ENCODE measurements at regions not wholly inside any gene's neighbourhood (a gene's known extent, or its start where the extent isn't known, plus 50 kb on each side); places are given as distances from the start of the nearest gene placed in this dataset.
"Not testable (repeated sequence)": the region's sequence is repeated elsewhere in the genome, so short reads cannot be mapped to it uniquely, and the experiment has no call there.

- TF ChIP-seq, protein P1, sequence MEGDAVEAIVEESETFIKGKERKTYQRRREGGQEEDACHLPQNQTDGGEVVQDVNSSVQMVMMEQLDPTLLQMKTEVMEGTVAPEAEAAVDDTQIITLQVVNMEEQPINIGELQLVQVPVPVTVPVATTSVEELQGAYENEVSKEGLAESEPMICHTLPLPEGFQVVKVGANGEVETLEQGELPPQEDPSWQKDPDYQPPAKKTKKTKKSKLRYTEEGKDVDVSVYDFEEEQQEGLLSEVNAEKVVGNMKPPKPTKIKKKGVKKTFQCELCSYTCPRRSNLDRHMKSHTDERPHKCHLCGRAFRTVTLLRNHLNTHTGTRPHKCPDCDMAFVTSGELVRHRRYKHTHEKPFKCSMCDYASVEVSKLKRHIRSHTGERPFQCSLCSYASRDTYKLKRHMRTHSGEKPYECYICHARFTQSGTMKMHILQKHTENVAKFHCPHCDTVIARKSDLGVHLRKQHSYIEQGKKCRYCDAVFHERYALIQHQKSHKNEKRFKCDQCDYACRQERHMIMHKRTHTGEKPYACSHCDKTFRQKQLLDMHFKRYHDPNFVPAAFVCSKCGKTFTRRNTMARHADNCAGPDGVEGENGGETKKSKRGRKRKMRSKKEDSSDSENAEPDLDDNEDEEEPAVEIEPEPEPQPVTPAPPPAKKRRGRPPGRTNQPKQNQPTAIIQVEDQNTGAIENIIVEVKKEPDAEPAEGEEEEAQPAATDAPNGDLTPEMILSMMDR (IDR thresholded peaks at IDR 0.05; ENCODE audit: low read depth, low read length): no peak
- no peak for DNase-seq (ENCODE audit: extremely low read depth, low read depth)
These were observed 1086.6 kb downstream of the UQCRFS1 start for GRCh38 chr19:28126135-28126898.

DNA sequence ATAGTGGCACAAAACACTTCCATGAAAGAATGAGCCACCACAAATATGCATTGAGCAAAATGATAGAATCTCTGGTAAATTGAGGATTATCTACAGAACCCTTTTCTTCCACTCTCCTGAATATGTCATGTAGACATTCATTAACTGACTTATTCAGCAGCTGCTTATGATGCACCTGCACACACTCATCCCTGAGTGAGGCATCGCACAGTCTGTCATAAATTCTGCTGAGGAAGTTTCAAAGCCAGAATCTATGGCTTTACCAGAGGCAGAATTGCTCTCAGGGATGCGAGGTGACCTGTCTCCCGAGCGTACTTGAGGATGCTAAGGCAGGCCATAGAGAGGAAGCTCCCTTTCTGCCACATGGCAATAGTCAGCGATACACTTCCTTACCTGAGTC is 1090.2 kb downstream of the UQCRFS1 start:
- TF ChIP-seq, protein P1 (IDR thresholded peaks at IDR 0.05; ENCODE audit: low read depth, low read length): no peak
- no peak for DNase-seq (ENCODE audit: extremely low read depth, low read depth)

GRCh38 chr19:28118235-28118634 is 1094.7 kb downstream of the UQCRFS1 start:
- TF ChIP-seq, protein P1 (IDR thresholded peaks at IDR 0.05; ENCODE audit: low read depth, low read length): no peak
- no peak for DNase-seq (ENCODE audit: extremely low read depth, low read depth)

DNA sequence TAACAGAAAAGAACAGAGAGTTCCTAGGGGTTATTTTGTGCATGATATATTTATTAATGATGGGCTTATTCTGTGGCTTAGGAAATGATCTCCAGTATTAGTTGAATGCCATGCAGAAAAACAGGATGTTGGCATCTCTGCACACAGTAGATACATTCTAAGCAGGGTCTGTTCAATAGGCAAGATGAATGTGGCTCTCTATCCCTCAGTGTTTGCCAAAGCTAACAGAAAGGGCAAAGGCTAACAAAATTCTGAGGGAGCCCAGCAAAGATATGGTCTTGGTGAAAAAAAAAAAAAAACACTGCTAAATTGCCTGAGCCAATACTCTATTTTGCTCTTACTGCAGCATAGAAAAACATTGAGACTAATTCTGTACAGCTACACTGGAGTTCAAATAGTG is 1095.8 kb downstream of the UQCRFS1 start:
- TF ChIP-seq, protein P1 (IDR thresholded peaks at IDR 0.05; ENCODE audit: low read depth, low read length): no peak
- no peak for DNase-seq (ENCODE audit: extremely low read depth, low read depth)

- not testable (repeated sequence) for DNase-seq (ENCODE audit: extremely low read depth, low read depth)
These were observed 1096.6 kb downstream of the UQCRFS1 start for GRCh38 chr19:28116379-28116778.

DNA sequence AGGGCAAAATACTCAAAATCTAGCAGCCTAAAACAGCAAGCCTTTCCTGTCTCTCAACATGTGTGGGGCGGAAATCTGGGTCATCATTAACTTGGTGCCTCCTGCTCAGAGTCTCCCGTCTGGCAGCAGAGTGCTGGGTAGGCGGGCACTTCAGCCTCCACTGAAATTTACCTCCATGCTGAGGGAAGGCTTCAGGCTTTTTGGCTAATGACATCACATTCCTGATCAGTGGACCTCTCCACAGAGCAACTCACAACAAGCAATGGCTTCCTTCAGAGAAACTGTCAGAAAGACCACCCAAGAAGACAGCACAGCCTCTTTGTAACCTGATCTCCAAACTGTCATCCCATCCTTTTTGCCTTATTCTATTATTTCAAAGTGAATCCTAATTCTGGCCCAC is 1109.0 kb downstream of the UQCRFS1 start:
- TF ChIP-seq, protein P1 (IDR thresholded peaks at IDR 0.05; ENCODE audit: low read depth, low read length): no peak

DNA sequence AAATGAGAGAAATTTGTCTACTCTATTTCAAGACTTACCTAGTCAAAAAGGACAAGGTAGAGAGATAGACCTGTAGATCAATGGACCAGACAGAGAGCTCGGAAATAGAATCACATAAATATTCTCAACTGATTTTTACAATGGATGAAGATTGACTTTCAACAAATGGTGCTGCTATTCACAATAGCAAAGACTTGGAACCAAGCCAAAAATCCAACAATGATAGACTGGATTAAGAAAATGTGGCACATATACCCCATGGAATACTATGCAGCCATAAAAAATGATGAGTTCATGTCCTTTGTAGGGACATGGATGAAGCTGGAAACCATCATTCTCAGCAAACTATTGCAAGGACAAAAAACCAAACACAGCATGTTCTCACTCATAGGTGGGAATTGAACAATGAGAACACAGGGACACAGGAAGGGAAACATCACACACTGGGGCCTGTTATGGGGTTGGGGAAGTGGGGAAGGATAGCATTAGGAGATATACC is 1128.2 kb downstream of the UQCRFS1 start:
- DNase-seq (ENCODE audit: extremely low read depth, low read depth): not testable (repeated sequence)

More for the DNA sequence above, 1109.0 kb downstream of the UQCRFS1 start:
- no peak for DNase-seq (ENCODE audit: extremely low read depth, low read depth)

DNA sequence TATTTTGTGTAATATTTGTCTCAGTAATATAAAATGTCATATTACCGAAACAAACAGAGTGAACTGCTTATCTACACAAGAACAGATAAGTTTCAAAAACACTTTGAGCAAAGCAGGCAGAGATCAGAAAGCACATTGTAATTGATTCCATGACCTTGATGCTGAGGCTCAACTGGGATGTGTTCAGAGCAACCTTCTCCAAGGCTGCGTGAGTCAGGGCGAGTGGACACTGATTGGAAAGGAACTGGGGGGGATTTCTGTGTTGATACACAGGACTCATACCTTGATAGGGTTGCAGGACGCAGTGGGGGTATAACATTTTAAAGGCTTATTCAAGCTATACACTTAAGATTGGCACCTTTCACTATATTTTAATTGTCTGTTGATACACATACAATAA is 1136.3 kb downstream of the UQCRFS1 start:
- DNase-seq (ENCODE audit: extremely low read depth, low read depth): no peak
- TF ChIP-seq, protein P1 (IDR thresholded peaks at IDR 0.05; ENCODE audit: low read depth, low read length): no peak

All from AG09319 (cell line).